Mucosa of rectum (tissue), 2 donors: ENCODE measurements at regions not wholly inside any gene's neighbourhood (a gene's known extent, or its start where the extent isn't known, plus 50 kb on each side); places are given as distances from the start of the nearest gene placed in this dataset.
"Not testable (repeated sequence)": the region's sequence is repeated elsewhere in the genome, so short reads cannot be mapped to it uniquely, and the experiment has no call there.

ENCODE experiments used
- H3K27ac ChIP-seq, 2 donors: one replicate each; pipeline ENCODE4 v1.7.0; 2013; ENCODE audit warnings: inconsistent platforms in 2 of 2, low read depth in 2 of 2, low read length in 2 of 2
- H3K27me3 ChIP-seq, 2 donors: one replicate each; pipeline ENCODE4 v1.7.0; 2013; ENCODE audit warnings: low read length in 2 of 2; ENCODE audit not compliant: control insufficient read depth in 2 of 2, insufficient read depth in 2 of 2
- H3K36me3 ChIP-seq, 2 donors: one replicate each; pipeline ENCODE4 v1.7.0; 2013; ENCODE audit warnings: low read length in 2 of 2; ENCODE audit not compliant: control insufficient read depth in 2 of 2, insufficient read depth in 2 of 2
- H3K4me1 ChIP-seq, 2 donors: one replicate each; pipeline ENCODE4 v1.7.0; 2013; ENCODE audit warnings: low read length in 2 of 2, mild to moderate bottlenecking in 1 of 2; ENCODE audit not compliant: control insufficient read depth in 2 of 2, insufficient read depth in 2 of 2
- H3K4me3 ChIP-seq, 2 donors: one replicate each; pipeline ENCODE4 v1.7.0; 2013; ENCODE audit warnings: low read length in 2 of 2
- H3K9ac ChIP-seq, 2 donors: one replicate each; pipeline ENCODE4 v1.7.0; 2013; ENCODE audit warnings: low read length in 2 of 2, low read depth in 1 of 2, mild to moderate bottlenecking in 1 of 2
- H3K9me3 ChIP-seq, 2 donors: one replicate each; pipeline ENCODE4 v1.7.0; 2013; ENCODE audit warnings: low read length in 2 of 2; ENCODE audit not compliant: control insufficient read depth in 2 of 2
- donor health status: healthy.
- donor health status: Normal muscosa, but diverticular disease.

- Histone ChIP-seq H3K27me3 (no peaks in the 10 kb centered on the region), H3K36me3 (no peaks in the 10 kb centered on the region), H3K9ac (no peak overlapping the region), H3K27ac (no peak overlapping the region), H3K4me3 (no peak overlapping the region), H3K4me1 (no peaks in the 10 kb centered on the region), H3K9me3 (no peaks in the 10 kb centered on the region)
These were observed 316.8 kb downstream of the CETN3 start for GRCh38 chr5:90092734-90093133.

GRCh38 chr5:90084342-90084741, 325.2 kb downstream of the CETN3 start:
- Histone ChIP-seq H3K9me3 (peaks cover 0 to 2% of the 10 kb centered on the region in 2 donors), H3K36me3 (no peaks in the 10 kb centered on the region), H3K4me1 (no peaks in the 10 kb centered on the region), H3K27ac (no peak overlapping the region), H3K27me3 (no peaks in the 10 kb centered on the region), H3K9ac (no peak overlapping the region), H3K4me3 (no peak overlapping the region)

- H3K9ac ChIP-seq, H3K27ac ChIP-seq, H3K36me3 ChIP-seq, H3K9me3 ChIP-seq, H3K27me3 ChIP-seq, H3K4me3 ChIP-seq, H3K4me1 ChIP-seq: not testable (repeated sequence)
These were observed 336.5 kb downstream of the CETN3 start for GRCh38 chr5:90073026-90073570.

GRCh38 chr5:90071656-90072055, 337.9 kb downstream of the CETN3 start:
- H3K36me3 ChIP-seq, result no peaks in the 10 kb centered on the region
- H3K27ac ChIP-seq, result no peak overlapping the region
- no peaks in the 10 kb centered on the region for H3K4me1 ChIP-seq
- H3K4me3 ChIP-seq, result no peak overlapping the region
- no peak overlapping the region for H3K9ac ChIP-seq
- no peaks in the 10 kb centered on the region for H3K27me3 ChIP-seq
- H3K9me3 ChIP-seq, result no peaks in the 10 kb centered on the region

- Histone ChIP-seq H3K36me3 (no peaks in the 10 kb centered on the region), H3K9me3 (no peaks in the 10 kb centered on the region), H3K9ac (no peak overlapping the region), H3K4me3 (no peak overlapping the region), H3K4me1 (no peaks in the 10 kb centered on the region), H3K27ac (no peak overlapping the region), H3K27me3 (no peaks in the 10 kb centered on the region)
These were observed 338.5 kb downstream of the CETN3 start for GRCh38 chr5:90071066-90071465.

GRCh38 chr5:90066920-90067319, 342.6 kb downstream of the CETN3 start:
- no peak overlapping the region for H3K4me3 ChIP-seq
- H3K27ac ChIP-seq, result no peak overlapping the region
- no peaks in the 10 kb centered on the region for H3K4me1 ChIP-seq
- H3K9ac ChIP-seq, result no peak overlapping the region
- no peaks in the 10 kb centered on the region for H3K9me3 ChIP-seq
- no peaks in the 10 kb centered on the region for H3K27me3 ChIP-seq
- H3K36me3 ChIP-seq, result no peaks in the 10 kb centered on the region

GRCh38 chr5:90056911-90057705, 352.4 kb downstream of the CETN3 start:
- H3K4me1 ChIP-seq, result no peaks in the 10 kb centered on the region
- H3K9ac ChIP-seq, result no peak overlapping the region
- H3K4me3 ChIP-seq, result no peak overlapping the region
- no peaks in the 10 kb centered on the region for H3K27me3 ChIP-seq
- no peaks in the 10 kb centered on the region for H3K9me3 ChIP-seq
- H3K27ac ChIP-seq, result no peak overlapping the region
- no peaks in the 10 kb centered on the region for H3K36me3 ChIP-seq

GRCh38 chr5:90055831-90056328, 353.7 kb downstream of the CETN3 start:
- H3K4me1 ChIP-seq, result no peaks in the 10 kb centered on the region
- no peak overlapping the region for H3K4me3 ChIP-seq
- H3K27ac ChIP-seq, result no peak overlapping the region

GRCh38 chr5:90054612-90055011, 354.9 kb downstream of the CETN3 start:
- Histone ChIP-seq H3K27ac (no peak overlapping the region), H3K36me3 (no peaks in the 10 kb centered on the region), H3K4me3 (no peak overlapping the region), H3K4me1 (no peaks in the 10 kb centered on the region), H3K27me3 (no peaks in the 10 kb centered on the region), H3K9me3 (no peaks in the 10 kb centered on the region), H3K9ac (no peak overlapping the region)

More at GRCh38 chr5:90055831-90056328, 353.7 kb downstream of the CETN3 start:
- H3K9ac ChIP-seq, result no peak overlapping the region
- H3K9me3 ChIP-seq, result no peaks in the 10 kb centered on the region
- H3K27me3 ChIP-seq, result no peaks in the 10 kb centered on the region
- H3K36me3 ChIP-seq, result no peaks in the 10 kb centered on the region

- H3K27me3 ChIP-seq, result no peaks in the 10 kb centered on the region
- H3K4me3 ChIP-seq, result no peak overlapping the region
- H3K4me1 ChIP-seq, result no peaks in the 10 kb centered on the region
- H3K36me3 ChIP-seq, result no peaks in the 10 kb centered on the region
- no peaks in the 10 kb centered on the region for H3K9me3 ChIP-seq
- no peak overlapping the region for H3K9ac ChIP-seq
- no peak overlapping the region for H3K27ac ChIP-seq
These were observed 357.8 kb downstream of the CETN3 start for GRCh38 chr5:90051756-90052155.
